GM23338 (cell line): ENCODE measurements at regions not wholly inside any gene's neighbourhood (a gene's known extent, or its start where the extent isn't known, plus 50 kb on each side); places are given as distances from the start of the nearest gene placed in this dataset.

Experiments
- ATAC-seq: fragments of 200-7000 bp; cut with Tn5 transposase; 3 replicates; pipeline ENCODE4 v1.9.1; 2020
- DNase-seq: peaks from one replicate; pipeline ENCODE4 v3.0.0-alpha.2; 2015; ENCODE audit warnings: low spot score
- H2AFZ ChIP-seq: fragments of 200-600 bp; sonication (generic); 2 replicates; pipeline ENCODE4 v1.8.0; 2016; ENCODE audit warnings: antibody characterized with exemption, mild to moderate bottlenecking, moderate library complexity
- H3F3A ChIP-seq: fragments of 200-600 bp; sonication (generic); replicated peaks from 2 replicates; pipeline ENCODE4 v1.8.0; 2017; ENCODE audit warnings: antibody characterized with exemption, mixed run types, low read depth
- H3K27ac ChIP-seq: fragments of 200-600 bp; sonication (generic); 2 replicates; pipeline ENCODE4 v1.6.1; 2016; ENCODE audit warnings: low read depth
- H3K27me3 ChIP-seq: fragments of 200-600 bp; sonication (generic); 2 replicates; pipeline ENCODE4 v1.8.0; 2016; ENCODE audit warnings: mild to moderate bottlenecking, mixed run types, moderate library complexity; ENCODE audit not compliant: insufficient read depth
- H3K36me3 ChIP-seq: fragments of 200-600 bp; sonication (generic); 2 replicates; pipeline ENCODE4 v1.8.0; 2016; ENCODE audit warnings: mild to moderate bottlenecking; ENCODE audit not compliant: insufficient read depth
- H3K4me1 ChIP-seq: fragments of 200-600 bp; sonication (generic); 2 replicates; pipeline ENCODE4 v1.8.0; 2016; ENCODE audit warnings: mild to moderate bottlenecking, moderate library complexity; ENCODE audit not compliant: insufficient read depth
- H3K4me2 ChIP-seq: fragments of 200-600 bp; sonication (generic); 2 replicates; pipeline ENCODE4 v1.7.1; 2017; ENCODE audit warnings: mixed run types
- H3K4me3 ChIP-seq: fragments of 200-600 bp; sonication (generic); 2 replicates; pipeline ENCODE4 v1.6.1; 2016; ENCODE audit warnings: mixed run types
- H3K79me2 ChIP-seq: fragments of 200-600 bp; sonication (generic); replicated peaks from 2 replicates; pipeline ENCODE4 v1.8.0; 2017; ENCODE audit warnings: mild to moderate bottlenecking; ENCODE audit not compliant: insufficient read depth
- H3K9me2 ChIP-seq: fragments of 200-600 bp; sonication (generic); 2 replicates; pipeline ENCODE4 v1.8.0; 2017; ENCODE audit not compliant: insufficient read depth
- H4K20me1 ChIP-seq: fragments of 200-600 bp; sonication (generic); replicated peaks from 2 replicates; pipeline ENCODE4 v1.8.0; 2017; ENCODE audit warnings: mild to moderate bottlenecking; ENCODE audit not compliant: insufficient read depth
- H3K27ac Mint-ChIP-seq: 2 replicates; pipeline ENCODE4 v1.8.0; 2020; ENCODE audit warnings: inconsistent platforms, mild to moderate bottlenecking, moderate library complexity, mixed read lengths
- H3K27me3 Mint-ChIP-seq: 3 replicates; pipeline ENCODE4 v1.8.0; 2022; ENCODE audit warnings: low read depth, mild to moderate bottlenecking, moderate library complexity, mixed read lengths, inconsistent platforms; ENCODE audit not compliant: insufficient read depth, poor library complexity
- H3K36me3 Mint-ChIP-seq: 3 replicates; pipeline ENCODE4 v1.8.0; 2021; ENCODE audit warnings: low read depth, mild to moderate bottlenecking, inconsistent platforms, moderate library complexity, mixed read lengths
- H3K4me1 Mint-ChIP-seq: 3 replicates; pipeline ENCODE4 v1.8.0; 2020; ENCODE audit warnings: mild to moderate bottlenecking, inconsistent platforms, mixed read lengths
- H3K4me3 Mint-ChIP-seq: 3 replicates; pipeline ENCODE4 v1.8.0; 2021; ENCODE audit warnings: moderate library complexity, mild to moderate bottlenecking, inconsistent platforms, mixed read lengths
- H3K9me3 Mint-ChIP-seq: 3 replicates; pipeline ENCODE4 v1.8.0; 2020; ENCODE audit warnings: moderate library complexity, mild to moderate bottlenecking, inconsistent platforms, mixed read lengths
- CREB1 ChIP-seq: fragments of 250-450 bp; sonication (Bioruptor Pico); IDR thresholded peaks from 2 replicates; pipeline ENCODE4 v1.5.0; 2020; ENCODE audit warnings: low read depth, mild to moderate bottlenecking, moderate library complexity
- EZH2 ChIP-seq: fragments of 200-600 bp; sonication (generic); IDR thresholded peaks from one replicate; pipeline ENCODE4 v1.8.0; 2017; ENCODE audit warnings: antibody characterized with exemption, mild to moderate bottlenecking, low read depth; ENCODE audit not compliant: unreplicated experiment
- EZH2phosphoT487 ChIP-seq: fragments of 200-600 bp; sonication (generic); IDR thresholded peaks from one replicate; pipeline ENCODE4 v1.8.1; 2018; ENCODE audit warnings: antibody characterized with exemption; ENCODE audit not compliant: unreplicated experiment
- JUNB ChIP-seq: IDR thresholded peaks from one replicate; pipeline ENCODE4 v1.6.1; 2016; ENCODE audit warnings: antibody characterized with exemption; ENCODE audit not compliant: unreplicated experiment
- NANOG ChIP-seq: IDR thresholded peaks from 2 replicates; pipeline ENCODE4 v1.6.1; 2016; ENCODE audit warnings: antibody characterized with exemption, borderline replicate concordance
- POLR2AphosphoS5 ChIP-seq: IDR thresholded peaks from 2 replicates; pipeline ENCODE4 v1.6.1; 2016; ENCODE audit warnings: antibody characterized with exemption, low read depth
- STAT1 ChIP-seq: IDR thresholded peaks from one replicate; pipeline ENCODE4 v1.6.1; 2016; ENCODE audit warnings: antibody characterized with exemption; ENCODE audit not compliant: unreplicated experiment
- ZNF114 ChIP-seq: fragments of 250-450 bp; sonication (Bioruptor Pico); IDR thresholded peaks from 2 replicates; pipeline ENCODE4 v1.5.0; 2020; ENCODE audit warnings: mild to moderate bottlenecking, moderate library complexity
- ZNF331 ChIP-seq: fragments of 250-450 bp; sonication (Bioruptor Pico); IDR thresholded peaks from 2 replicates; pipeline ENCODE4 v1.5.0; 2020; ENCODE audit warnings: low read depth, mild to moderate bottlenecking, moderate library complexity
- TF ChIP-seq, protein P1 (sequence below): fragments of 250-450 bp; sonication (Bioruptor Pico); IDR thresholded peaks from 2 replicates; pipeline ENCODE4 v1.5.0; 2020; ENCODE audit warnings: mild to moderate bottlenecking, moderate library complexity
- TF ChIP-seq, protein P2 (sequence below): IDR thresholded peaks from 2 replicates; pipeline ENCODE4 v1.6.1; 2016; ENCODE audit warnings: antibody characterized with exemption
- TF ChIP-seq, protein P3 (sequence below): IDR thresholded peaks from one replicate; pipeline ENCODE4 v1.6.1; 2018; ENCODE audit warnings: antibody characterized with exemption; ENCODE audit not compliant: unreplicated experiment
- TF ChIP-seq, protein P4 (sequence below), 2 experiments: fragments of 200-600 bp in 1 of 2; sonication (generic) in 1 of 2; conservative IDR thresholded peaks; 2 replicates each; pipeline versions ENCODE4 v1.5.1 to v1.6.1; 2016 to 2017; ENCODE audit warnings: antibody characterized with exemption in 2 of 2, low read depth in 2 of 2, mild to moderate bottlenecking in 2 of 2, moderate library complexity in 1 of 2

DNA sequence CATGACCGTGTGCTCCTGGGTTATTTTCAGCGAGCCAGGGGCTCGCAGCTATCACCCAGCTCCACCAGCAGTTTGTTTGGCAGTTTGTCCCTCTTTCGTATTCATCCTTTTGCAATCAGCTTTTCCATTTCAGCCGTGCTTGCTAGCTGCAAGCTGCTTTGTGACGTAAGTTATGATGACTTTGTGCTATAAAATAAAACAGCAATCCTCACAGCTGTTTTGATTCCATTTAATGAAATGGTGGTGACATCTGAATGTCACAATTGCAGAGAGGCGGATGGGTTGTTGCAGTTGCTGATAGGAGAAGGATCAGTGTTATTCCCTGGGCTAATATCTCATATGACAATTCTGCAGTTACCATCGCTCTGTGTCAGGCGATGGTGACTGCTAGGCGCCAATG is 251.7 kb downstream of the SNX10 start:
- Histone ChIP-seq H3K27me3 (no peaks in the 10 kb centered on the region), H3K36me3 (no peaks in the 10 kb centered on the region), H3K4me3 (no peak overlapping the region), H4K20me1 (no peaks in the 10 kb centered on the region), H3K4me1 (no peaks in the 10 kb centered on the region), H3K4me2 (no peak overlapping the region), H3K79me2 (no peaks in the 10 kb centered on the region), H3K27ac (no peak overlapping the region), H2AFZ (no peak overlapping the region), H3F3A (no peaks in the 10 kb centered on the region), H3K9me2 (0 out of 2 replicates have a peak, but pooled peaks cover 7% of the 10 kb centered on the region)
- Mint-ChIP-seq H3K36me3 (no peaks in the 10 kb centered on the region), H3K4me1 (peaks cover 7% of the 10 kb centered on the region; the same call in 2 of the 3 replicates), H3K9me3 (no peaks in the 10 kb centered on the region; the same call in 2 of the 3 replicates), H3K27ac (no peak overlapping the region), H3K27me3 (no peaks in the 10 kb centered on the region), H3K4me3 (no peak overlapping the region)
- DNase-seq: no peak
- no peak for ATAC-seq
- TF ChIP-seq EZH2phosphoT487 (no peak), NANOG (no peak), JUNB (no peak), CREB1 (CRISPR knock-in tag) (no peak), POLR2AphosphoS5 (no peak), EZH2 (no peak), ZNF114 (CRISPR knock-in tag) (no peak), STAT1 (no peak), ZNF331 (CRISPR knock-in tag) (no peak)
- TF ChIP-seq, protein P1, sequence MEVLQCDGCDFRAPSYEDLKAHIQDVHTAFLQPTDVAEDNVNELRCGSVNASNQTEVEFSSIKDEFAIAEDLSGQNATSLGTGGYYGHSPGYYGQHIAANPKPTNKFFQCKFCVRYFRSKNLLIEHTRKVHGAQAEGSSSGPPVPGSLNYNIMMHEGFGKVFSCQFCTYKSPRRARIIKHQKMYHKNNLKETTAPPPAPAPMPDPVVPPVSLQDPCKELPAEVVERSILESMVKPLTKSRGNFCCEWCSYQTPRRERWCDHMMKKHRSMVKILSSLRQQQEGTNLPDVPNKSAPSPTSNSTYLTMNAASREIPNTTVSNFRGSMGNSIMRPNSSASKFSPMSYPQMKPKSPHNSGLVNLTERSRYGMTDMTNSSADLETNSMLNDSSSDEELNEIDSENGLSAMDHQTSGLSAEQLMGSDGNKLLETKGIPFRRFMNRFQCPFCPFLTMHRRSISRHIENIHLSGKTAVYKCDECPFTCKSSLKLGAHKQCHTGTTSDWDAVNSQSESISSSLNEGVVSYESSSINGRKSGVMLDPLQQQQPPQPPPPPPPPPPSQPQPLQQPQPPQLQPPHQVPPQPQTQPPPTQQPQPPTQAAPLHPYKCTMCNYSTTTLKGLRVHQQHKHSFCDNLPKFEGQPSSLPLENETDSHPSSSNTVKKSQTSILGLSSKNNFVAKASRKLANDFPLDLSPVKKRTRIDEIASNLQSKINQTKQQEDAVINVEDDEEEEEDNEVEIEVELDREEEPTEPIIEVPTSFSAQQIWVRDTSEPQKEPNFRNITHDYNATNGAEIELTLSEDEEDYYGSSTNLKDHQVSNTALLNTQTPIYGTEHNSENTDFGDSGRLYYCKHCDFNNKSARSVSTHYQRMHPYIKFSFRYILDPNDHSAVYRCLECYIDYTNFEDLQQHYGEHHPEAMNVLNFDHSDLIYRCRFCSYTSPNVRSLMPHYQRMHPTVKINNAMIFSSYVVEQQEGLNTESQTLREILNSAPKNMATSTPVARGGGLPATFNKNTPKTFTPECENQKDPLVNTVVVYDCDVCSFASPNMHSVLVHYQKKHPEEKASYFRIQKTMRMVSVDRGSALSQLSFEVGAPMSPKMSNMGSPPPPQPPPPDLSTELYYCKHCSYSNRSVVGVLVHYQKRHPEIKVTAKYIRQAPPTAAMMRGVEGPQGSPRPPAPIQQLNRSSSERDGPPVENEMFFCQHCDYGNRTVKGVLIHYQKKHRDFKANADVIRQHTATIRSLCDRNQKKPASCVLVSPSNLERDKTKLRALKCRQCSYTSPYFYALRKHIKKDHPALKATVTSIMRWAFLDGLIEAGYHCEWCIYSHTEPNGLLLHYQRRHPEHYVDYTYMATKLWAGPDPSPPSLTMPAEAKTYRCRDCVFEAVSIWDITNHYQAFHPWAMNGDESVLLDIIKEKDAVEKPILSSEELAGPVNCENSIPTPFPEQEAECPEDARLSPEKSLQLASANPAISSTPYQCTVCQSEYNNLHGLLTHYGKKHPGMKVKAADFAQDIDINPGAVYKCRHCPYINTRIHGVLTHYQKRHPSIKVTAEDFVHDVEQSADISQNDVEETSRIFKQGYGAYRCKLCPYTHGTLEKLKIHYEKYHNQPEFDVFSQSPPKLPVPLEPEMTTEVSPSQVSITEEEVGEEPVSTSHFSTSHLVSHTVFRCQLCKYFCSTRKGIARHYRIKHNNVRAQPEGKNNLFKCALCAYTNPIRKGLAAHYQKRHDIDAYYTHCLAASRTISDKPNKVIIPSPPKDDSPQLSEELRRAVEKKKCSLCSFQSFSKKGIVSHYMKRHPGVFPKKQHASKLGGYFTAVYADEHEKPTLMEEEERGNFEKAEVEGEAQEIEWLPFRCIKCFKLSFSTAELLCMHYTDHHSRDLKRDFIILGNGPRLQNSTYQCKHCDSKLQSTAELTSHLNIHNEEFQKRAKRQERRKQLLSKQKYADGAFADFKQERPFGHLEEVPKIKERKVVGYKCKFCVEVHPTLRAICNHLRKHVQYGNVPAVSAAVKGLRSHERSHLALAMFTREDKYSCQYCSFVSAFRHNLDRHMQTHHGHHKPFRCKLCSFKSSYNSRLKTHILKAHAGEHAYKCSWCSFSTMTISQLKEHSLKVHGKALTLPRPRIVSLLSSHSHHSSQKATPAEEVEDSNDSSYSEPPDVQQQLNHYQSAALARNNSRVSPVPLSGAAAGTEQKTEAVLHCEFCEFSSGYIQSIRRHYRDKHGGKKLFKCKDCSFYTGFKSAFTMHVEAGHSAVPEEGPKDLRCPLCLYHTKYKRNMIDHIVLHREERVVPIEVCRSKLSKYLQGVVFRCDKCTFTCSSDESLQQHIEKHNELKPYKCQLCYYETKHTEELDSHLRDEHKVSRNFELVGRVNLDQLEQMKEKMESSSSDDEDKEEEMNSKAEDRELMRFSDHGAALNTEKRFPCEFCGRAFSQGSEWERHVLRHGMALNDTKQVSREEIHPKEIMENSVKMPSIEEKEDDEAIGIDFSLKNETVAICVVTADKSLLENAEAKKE (CRISPR knock-in tag): no peak
- TF ChIP-seq, protein P2, sequence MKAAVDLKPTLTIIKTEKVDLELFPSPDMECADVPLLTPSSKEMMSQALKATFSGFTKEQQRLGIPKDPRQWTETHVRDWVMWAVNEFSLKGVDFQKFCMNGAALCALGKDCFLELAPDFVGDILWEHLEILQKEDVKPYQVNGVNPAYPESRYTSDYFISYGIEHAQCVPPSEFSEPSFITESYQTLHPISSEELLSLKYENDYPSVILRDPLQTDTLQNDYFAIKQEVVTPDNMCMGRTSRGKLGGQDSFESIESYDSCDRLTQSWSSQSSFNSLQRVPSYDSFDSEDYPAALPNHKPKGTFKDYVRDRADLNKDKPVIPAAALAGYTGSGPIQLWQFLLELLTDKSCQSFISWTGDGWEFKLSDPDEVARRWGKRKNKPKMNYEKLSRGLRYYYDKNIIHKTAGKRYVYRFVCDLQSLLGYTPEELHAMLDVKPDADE: no peak
- TF ChIP-seq, protein P3, sequence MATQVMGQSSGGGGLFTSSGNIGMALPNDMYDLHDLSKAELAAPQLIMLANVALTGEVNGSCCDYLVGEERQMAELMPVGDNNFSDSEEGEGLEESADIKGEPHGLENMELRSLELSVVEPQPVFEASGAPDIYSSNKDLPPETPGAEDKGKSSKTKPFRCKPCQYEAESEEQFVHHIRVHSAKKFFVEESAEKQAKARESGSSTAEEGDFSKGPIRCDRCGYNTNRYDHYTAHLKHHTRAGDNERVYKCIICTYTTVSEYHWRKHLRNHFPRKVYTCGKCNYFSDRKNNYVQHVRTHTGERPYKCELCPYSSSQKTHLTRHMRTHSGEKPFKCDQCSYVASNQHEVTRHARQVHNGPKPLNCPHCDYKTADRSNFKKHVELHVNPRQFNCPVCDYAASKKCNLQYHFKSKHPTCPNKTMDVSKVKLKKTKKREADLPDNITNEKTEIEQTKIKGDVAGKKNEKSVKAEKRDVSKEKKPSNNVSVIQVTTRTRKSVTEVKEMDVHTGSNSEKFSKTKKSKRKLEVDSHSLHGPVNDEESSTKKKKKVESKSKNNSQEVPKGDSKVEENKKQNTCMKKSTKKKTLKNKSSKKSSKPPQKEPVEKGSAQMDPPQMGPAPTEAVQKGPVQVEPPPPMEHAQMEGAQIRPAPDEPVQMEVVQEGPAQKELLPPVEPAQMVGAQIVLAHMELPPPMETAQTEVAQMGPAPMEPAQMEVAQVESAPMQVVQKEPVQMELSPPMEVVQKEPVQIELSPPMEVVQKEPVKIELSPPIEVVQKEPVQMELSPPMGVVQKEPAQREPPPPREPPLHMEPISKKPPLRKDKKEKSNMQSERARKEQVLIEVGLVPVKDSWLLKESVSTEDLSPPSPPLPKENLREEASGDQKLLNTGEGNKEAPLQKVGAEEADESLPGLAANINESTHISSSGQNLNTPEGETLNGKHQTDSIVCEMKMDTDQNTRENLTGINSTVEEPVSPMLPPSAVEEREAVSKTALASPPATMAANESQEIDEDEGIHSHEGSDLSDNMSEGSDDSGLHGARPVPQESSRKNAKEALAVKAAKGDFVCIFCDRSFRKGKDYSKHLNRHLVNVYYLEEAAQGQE: no peak
- TF ChIP-seq, protein P4, sequence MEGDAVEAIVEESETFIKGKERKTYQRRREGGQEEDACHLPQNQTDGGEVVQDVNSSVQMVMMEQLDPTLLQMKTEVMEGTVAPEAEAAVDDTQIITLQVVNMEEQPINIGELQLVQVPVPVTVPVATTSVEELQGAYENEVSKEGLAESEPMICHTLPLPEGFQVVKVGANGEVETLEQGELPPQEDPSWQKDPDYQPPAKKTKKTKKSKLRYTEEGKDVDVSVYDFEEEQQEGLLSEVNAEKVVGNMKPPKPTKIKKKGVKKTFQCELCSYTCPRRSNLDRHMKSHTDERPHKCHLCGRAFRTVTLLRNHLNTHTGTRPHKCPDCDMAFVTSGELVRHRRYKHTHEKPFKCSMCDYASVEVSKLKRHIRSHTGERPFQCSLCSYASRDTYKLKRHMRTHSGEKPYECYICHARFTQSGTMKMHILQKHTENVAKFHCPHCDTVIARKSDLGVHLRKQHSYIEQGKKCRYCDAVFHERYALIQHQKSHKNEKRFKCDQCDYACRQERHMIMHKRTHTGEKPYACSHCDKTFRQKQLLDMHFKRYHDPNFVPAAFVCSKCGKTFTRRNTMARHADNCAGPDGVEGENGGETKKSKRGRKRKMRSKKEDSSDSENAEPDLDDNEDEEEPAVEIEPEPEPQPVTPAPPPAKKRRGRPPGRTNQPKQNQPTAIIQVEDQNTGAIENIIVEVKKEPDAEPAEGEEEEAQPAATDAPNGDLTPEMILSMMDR (conservative IDR thresholded peaks at IDR 0.05; ENCODE audit: low read depth in 2 of 2): no peak
